ENCODE measurements at regions not wholly inside any gene's neighbourhood (a gene's known extent, or its start where the extent isn't known, plus 50 kb on each side); places are given as distances from the start of the nearest gene placed in this dataset.

- no peak for ATAC-seq
- Histone ChIP-seq H3K4me1 (peaks cover 0 to 13% (median 5%) of the 10 kb centered on the region in 9 donors), H3K36me3 (no peaks in the 10 kb centered on the region), H3K4me3 (no peak overlapping the region), H3K27ac (no peak overlapping the region), H3K9me3 (no peaks in the 10 kb centered on the region), H3K27me3 (no peaks in the 10 kb centered on the region)
- WGBS, 2 donors, result 50 to 64% methylated on average over 3 of the region's 3 CpGs
- intact Hi-C loops (cut with DNase I), result loop anchor here in 1 of 10 donors (10.0 kb wide), 1 partner anchor 328 kb away; no protein-coding TSS in a partner anchor
- TF ChIP-seq, protein P1, sequence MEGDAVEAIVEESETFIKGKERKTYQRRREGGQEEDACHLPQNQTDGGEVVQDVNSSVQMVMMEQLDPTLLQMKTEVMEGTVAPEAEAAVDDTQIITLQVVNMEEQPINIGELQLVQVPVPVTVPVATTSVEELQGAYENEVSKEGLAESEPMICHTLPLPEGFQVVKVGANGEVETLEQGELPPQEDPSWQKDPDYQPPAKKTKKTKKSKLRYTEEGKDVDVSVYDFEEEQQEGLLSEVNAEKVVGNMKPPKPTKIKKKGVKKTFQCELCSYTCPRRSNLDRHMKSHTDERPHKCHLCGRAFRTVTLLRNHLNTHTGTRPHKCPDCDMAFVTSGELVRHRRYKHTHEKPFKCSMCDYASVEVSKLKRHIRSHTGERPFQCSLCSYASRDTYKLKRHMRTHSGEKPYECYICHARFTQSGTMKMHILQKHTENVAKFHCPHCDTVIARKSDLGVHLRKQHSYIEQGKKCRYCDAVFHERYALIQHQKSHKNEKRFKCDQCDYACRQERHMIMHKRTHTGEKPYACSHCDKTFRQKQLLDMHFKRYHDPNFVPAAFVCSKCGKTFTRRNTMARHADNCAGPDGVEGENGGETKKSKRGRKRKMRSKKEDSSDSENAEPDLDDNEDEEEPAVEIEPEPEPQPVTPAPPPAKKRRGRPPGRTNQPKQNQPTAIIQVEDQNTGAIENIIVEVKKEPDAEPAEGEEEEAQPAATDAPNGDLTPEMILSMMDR (IDR thresholded peaks at IDR 0.05), result peak in 6 of 9 donors; percentile 6 to 44 (median 14)
- no peak for DNase-seq
Measured at GRCh38 chr15:81813215-81813614, 232.6 kb downstream of the MEX3B start.

GRCh38 chr15:81812456-81812855 lies 233.4 kb downstream of the MEX3B start:
- H3K36me3 ChIP-seq, result no peaks in the 10 kb centered on the region
- peaks cover 0 to 13% (median 5%) of the 10 kb centered on the region in 9 donors for H3K4me1 ChIP-seq
- H3K27ac ChIP-seq, result no peak overlapping the region
- intact Hi-C loops (cut with DNase I), result loop anchor here in 1 of 10 donors (10.0 kb wide), 1 partner anchor 328 kb away; no protein-coding TSS in a partner anchor
- no peaks in the 10 kb centered on the region for H3K9me3 ChIP-seq
- DNase-seq, result no peak
- H3K27me3 ChIP-seq, result no peaks in the 10 kb centered on the region
- no peak for ATAC-seq
- no peak overlapping the region for H3K4me3 ChIP-seq
- TF ChIP-seq, protein P1 (IDR thresholded peaks at IDR 0.05), result no peak
- 92 to 93% methylated on average over 7 of the region's 7 CpGs for WGBS, 2 donors

DNA sequence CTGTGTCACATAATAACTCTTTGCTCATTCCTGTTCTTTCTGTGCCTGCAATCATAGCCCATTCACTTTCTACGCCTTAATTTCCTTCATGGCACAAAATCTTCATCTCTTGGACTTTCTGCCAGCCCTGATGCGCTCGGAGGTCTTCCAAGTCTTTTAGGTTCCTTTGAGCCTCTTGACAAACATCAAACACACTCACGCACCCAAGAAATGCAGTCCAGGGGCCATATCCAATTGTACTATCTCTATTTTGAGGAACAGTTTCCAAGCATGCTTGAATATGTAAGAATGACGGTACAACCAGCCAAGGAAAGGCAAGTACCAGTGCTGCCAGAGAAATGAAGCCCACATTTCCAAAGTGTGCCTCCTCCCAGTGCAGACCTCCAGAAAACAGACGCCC lies 234.1 kb downstream of the MEX3B start:
- ATAC-seq, result no peak
- TF ChIP-seq, protein P1 (IDR thresholded peaks at IDR 0.05), result no peak
- intact Hi-C loops (cut with DNase I), result loop anchor here in 1 of 10 donors (10.0 kb wide), 1 partner anchor 327 kb away; no protein-coding TSS in a partner anchor
- DNase-seq, result no peak
- Histone ChIP-seq H3K4me1 (peaks cover 0 to 13% (median 5%) of the 10 kb centered on the region in 9 donors), H3K9me3 (no peaks in the 10 kb centered on the region), H3K36me3 (no peaks in the 10 kb centered on the region), H3K27me3 (no peaks in the 10 kb centered on the region), H3K27ac (no peak overlapping the region), H3K4me3 (no peak overlapping the region)
- WGBS, 2 donors, result 85 to 92% methylated on average over 6 of the region's 6 CpGs

GRCh38 chr15:81809543-81809942 lies 236.3 kb downstream of the MEX3B start:
- intact Hi-C loops (cut with DNase I), result no loop called here
- 21 to 32% methylated on average over 4 of the region's 4 CpGs for WGBS, 2 donors

More at GRCh38 chr15:81809543-81809942, 236.3 kb downstream of the MEX3B start:
- TF ChIP-seq, protein P1 (IDR thresholded peaks at IDR 0.05), result peak in 5 of 9 donors; percentile 12 to 52 (median 36)
- Histone ChIP-seq H3K27ac (no peak overlapping the region), H3K27me3 (no peaks in the 10 kb centered on the region), H3K4me1 (peaks cover 0 to 13% (median 5%) of the 10 kb centered on the region in 9 donors), H3K4me3 (no peak overlapping the region), H3K9me3 (no peaks in the 10 kb centered on the region), H3K36me3 (no peaks in the 10 kb centered on the region)
- DNase-seq (peak in 1 of 2 donors; percentile 11), ATAC-seq (peak in 5 of 8 donors; percentile 23 to 76 (median 41))
